ENCODE measurements at regions not wholly inside any gene's neighbourhood (a gene's known extent, or its start where the extent isn't known, plus 50 kb on each side); places are given as distances from the start of the nearest gene placed in this dataset.

- H3K4me1 ChIP-seq: no peaks in the 10 kb centered on the region
- no peaks in the 10 kb centered on the region for H3K9me3 ChIP-seq
- no peaks in the 10 kb centered on the region; the same call in 1 of the 2 replicates for H3K27me3 ChIP-seq
- no peak overlapping the region for H3K4me3 ChIP-seq (ENCODE audit: low read depth, low read length)
- DNase-seq: no peak
- H3K36me3 ChIP-seq: no peaks in the 10 kb centered on the region
- TF ChIP-seq CTCF (IDR thresholded peaks at IDR 0.05; ENCODE audit: low read depth, low read length): no peak
Observed at GRCh38 chr14:80325688-80326087, 114.4 kb upstream of the DIO2 start.

GRCh38 chr14:80325112-80325511, 113.8 kb upstream of the DIO2 start:
- Histone ChIP-seq H3K4me1 (no peaks in the 10 kb centered on the region), H3K27me3 (no peaks in the 10 kb centered on the region; the same call in 1 of the 2 replicates), H3K36me3 (no peaks in the 10 kb centered on the region), H3K9me3 (no peaks in the 10 kb centered on the region), H3K4me3 (ENCODE audit: low read depth, low read length) (no peak overlapping the region)
- no peak for TF ChIP-seq CTCF (IDR thresholded peaks at IDR 0.05; ENCODE audit: low read depth, low read length)
- no peak for DNase-seq

- no peaks in the 10 kb centered on the region for H3K36me3 ChIP-seq
- no peaks in the 10 kb centered on the region for H3K9me3 ChIP-seq
- no peaks in the 10 kb centered on the region for H3K4me1 ChIP-seq
- TF ChIP-seq CTCF (IDR thresholded peaks at IDR 0.05; ENCODE audit: low read depth, low read length): no peak
- H3K27me3 ChIP-seq: no peaks in the 10 kb centered on the region; the same call in 1 of the 2 replicates
- no peak for DNase-seq
- H3K4me3 ChIP-seq (ENCODE audit: low read depth, low read length): no peak overlapping the region
Observed at GRCh38 chr14:80324649-80325048, 113.3 kb upstream of the DIO2 start.

GRCh38 chr14:80323038-80323665, 111.8 kb upstream of the DIO2 start:
- Histone ChIP-seq H3K36me3 (no peaks in the 10 kb centered on the region), H3K4me1 (no peaks in the 10 kb centered on the region), H3K27me3 (no peaks in the 10 kb centered on the region; the same call in 1 of the 2 replicates), H3K9me3 (no peaks in the 10 kb centered on the region), H3K4me3 (ENCODE audit: low read depth, low read length) (no peak overlapping the region)
- DNase-seq: no peak
- no peak for TF ChIP-seq CTCF (IDR thresholded peaks at IDR 0.05; ENCODE audit: low read depth, low read length)

- no peaks in the 10 kb centered on the region for H3K36me3 ChIP-seq
- H3K9me3 ChIP-seq: no peaks in the 10 kb centered on the region
- no peak overlapping the region for H3K4me3 ChIP-seq (ENCODE audit: low read depth, low read length)
- 0 out of 2 replicates have a peak, but pooled peaks cover 9% of the 10 kb centered on the region for H3K27me3 ChIP-seq
- DNase-seq: no peak
- TF ChIP-seq CTCF (IDR thresholded peaks at IDR 0.05; ENCODE audit: low read depth, low read length): no peak
- H3K4me1 ChIP-seq: no peaks in the 10 kb centered on the region
Observed at GRCh38 chr14:80316441-80316840, 105.1 kb upstream of the DIO2 start.

GRCh38 chr14:80315681-80316080, 104.4 kb upstream of the DIO2 start:
- no peak for DNase-seq
- no peaks in the 10 kb centered on the region for H3K36me3 ChIP-seq
- H3K27me3 ChIP-seq: 0 out of 2 replicates have a peak, but pooled peaks cover 9% of the 10 kb centered on the region
- H3K4me3 ChIP-seq (ENCODE audit: low read depth, low read length): no peak overlapping the region
- no peak for TF ChIP-seq CTCF (IDR thresholded peaks at IDR 0.05; ENCODE audit: low read depth, low read length)
- no peaks in the 10 kb centered on the region for H3K4me1 ChIP-seq
- H3K9me3 ChIP-seq: no peaks in the 10 kb centered on the region
